ENCODE measurements at regions not wholly inside any gene's neighbourhood (a gene's known extent, or its start where the extent isn't known, plus 50 kb on each side); places are given as distances from the start of the nearest gene placed in this dataset.

DNA sequence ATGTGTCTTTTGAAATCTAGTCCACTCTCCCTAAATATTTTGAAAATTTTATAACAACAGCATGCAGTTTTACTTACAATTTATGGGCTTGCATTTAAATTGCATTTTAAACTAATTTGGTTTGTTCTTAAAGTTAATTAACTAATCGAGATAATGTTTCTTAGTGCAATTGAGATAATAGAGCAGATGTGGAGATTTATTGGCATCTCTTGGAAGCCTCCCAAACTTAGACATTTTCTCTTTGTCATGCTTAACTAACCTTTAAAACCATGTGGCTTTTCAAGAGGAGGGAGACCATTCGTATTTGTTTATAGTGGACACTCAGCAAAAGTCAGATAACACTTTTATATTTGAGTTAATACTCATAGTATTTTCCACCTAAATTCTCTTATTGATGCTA is 887.0 kb upstream of the CELF2 start:
- no peak for DNase-seq

DNA sequence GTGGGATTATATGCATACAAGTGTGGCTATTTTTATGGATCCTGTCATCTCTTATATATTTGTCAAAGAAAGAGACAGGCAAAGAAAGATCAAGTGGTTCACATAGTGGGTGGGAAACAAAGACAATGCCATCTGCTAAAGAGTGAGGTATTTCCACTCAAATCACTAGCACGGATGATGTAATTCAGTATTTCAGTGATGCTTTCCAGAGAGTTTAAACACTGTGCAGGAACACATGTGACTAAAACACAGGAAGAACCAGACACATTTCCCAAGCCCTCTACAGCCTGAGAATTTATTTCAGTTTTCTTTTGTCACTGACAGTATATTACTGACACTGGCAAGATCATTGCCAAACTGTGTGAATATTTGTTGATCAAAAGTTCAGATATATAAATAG is 885.7 kb upstream of the CELF2 start:
- no peak for DNase-seq

DNA sequence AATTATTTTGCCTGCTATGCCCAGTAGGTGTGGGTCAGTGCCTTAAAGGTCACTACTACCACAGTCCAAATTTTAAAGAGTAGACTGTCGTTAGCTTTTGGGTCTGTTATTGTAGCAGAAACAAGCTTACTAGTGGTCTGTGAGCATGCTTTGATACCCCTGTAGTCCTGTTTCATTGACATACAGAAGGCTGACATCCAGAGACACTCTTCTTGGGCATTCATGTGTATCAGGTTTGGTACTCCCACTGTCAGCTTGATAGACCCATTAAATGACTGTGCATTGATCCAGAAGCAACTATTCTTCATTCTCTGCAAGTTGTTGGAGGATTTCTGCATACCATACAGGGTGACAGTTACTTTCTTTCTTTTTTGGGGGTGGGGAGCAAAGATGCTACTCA is 884.4 kb upstream of the CELF2 start:
- DNase-seq = no peak

DNA sequence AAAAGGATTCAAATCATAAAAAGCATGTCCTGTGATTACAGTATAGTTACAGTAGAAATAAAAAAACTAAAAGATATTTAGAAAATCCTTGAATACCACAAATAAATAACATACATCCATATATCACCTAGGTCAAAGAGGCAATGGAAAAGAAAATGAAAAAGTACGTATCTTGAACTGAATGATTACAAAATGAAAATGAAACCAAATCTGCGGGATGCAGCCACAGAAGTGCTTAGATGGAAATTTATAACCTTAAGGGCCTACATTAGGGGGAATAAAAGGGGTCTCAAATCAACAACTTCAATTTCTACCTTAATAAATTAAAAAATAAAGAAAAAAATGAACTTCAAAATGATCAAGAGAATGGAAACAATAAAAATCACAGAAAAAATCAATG is 879.0 kb upstream of the CELF2 start:
- DNase-seq = no peak

DNA sequence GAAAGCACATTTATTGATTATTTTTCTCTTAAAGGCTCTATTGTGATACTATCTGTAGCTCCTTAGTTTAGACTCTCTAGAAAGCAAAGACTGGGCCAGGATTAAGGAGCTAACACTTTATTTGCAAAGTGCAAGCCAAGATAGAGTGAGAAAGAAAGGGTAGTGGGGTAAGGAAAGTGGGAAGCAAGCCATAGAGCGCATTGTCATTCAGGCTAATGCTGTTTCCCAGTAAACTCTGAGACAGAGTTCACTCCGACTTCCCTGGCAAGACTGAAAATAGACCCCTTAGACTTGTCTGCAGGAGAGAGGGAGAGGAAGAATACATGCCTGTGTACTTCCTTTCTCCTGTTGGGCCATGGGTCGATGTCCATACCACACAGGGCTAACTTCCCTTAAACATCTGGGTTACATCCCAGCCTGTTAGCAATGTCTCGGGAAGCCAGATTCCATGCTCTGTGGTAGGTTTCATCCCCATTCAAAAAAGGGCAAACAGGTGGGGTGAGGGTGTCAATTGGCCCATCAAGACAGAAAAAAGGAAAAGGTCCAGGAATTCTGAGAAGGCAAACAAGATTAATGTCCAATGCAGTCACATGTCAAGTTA is 875.8 kb upstream of the CELF2 start:
- no peak for DNase-seq

- no peak for DNase-seq
Measured at GRCh38 chr10:10146604-10147003, 871.1 kb upstream of the CELF2 start.

GRCh38 chr10:10149899-10150298 is 867.8 kb upstream of the CELF2 start:
- no peak for DNase-seq

GRCh38 chr10:10156917-10157600 is 860.6 kb upstream of the CELF2 start:
- DNase-seq = no peak

DNA sequence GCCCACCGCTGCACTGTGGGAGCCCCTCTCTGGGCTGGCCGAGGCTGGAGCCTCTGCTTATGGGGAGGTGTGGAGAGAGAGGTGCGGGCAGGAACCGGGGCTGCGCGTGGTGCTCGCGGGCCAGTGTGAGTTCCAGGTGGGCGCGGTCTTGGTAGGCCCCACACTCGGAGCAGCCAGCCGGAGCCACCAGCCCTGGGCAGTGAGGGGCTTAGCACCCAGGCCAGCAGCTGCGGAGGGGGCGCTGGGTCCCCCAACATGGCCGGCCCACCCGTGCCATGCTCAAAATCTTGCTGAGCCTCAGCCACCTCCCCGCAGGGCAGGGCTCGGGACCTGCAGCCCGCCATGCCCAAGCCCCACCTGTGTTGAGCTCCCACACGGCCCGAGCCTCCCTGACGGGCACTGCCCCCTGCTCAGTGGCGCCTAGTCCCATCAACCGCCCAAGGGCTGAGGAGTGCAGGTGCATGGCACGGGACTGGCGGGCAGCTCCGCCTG is 856.8 kb upstream of the CELF2 start:
- no peak for DNase-seq

DNA sequence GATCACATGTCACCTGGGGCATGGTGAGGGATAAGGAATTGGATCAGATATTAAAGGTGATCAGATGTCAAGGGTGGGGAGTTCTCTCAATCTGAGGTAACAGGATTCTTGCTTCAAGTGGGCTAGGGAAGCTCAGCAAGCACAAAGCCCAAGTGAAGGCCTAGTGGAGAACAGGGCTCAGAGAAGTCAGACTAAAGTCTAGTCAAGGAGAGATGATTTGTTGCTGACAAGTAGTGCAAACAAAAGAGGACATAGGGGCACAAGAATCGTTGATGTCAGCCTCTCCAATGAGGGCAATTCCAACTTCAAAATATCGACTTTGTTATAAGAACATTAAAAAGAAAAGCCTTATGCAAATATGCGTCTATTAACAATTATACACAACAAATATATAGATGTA is 852.8 kb upstream of the CELF2 start:
- no peak for DNase-seq

DNA sequence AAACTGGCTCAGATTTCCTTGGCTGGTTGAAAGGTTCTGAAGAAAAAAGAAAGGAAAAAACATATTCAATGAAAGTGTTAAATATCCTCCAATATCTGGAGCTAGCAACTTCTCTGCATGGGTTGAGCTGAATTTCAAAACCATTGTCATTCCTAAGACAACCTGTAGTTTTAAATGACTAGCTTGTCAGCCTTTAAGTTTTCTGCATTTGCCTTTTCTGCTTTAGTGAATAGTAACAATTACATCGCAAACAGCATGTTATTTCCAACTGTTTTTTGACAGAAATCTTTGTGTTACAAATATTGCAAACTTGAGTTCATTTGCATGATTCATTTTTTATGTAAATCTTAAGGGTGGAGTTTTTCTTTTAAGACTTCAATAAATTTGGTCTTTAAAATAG is 852.3 kb upstream of the CELF2 start:
- no peak for DNase-seq

DNA sequence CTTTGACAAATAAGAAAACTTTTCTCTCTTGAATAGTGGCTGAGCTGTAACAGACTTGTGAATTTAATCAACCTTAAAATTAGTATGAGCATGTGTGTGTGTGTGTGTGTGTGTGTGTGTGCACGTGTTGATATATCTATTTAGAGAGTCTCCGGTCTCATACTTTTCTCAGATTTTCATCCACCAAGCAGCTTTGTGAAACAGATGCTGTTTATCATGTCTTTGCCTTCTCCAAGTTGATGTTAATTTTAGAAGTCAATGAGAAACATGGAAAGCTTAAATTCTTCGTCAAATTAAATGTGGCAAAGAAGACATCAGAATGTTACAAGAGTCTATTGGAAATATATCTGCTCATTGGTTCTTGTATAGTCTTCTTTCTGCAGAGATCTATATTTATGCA is 839.2 kb upstream of the CELF2 start:
- DNase-seq = no peak

GRCh38 chr10:10193848-10194247 is 823.8 kb upstream of the CELF2 start:
- no peak for DNase-seq

GRCh38 chr10:10196701-10197100 is 821.0 kb upstream of the CELF2 start:
- no peak for DNase-seq

- no peak for DNase-seq
Measured at GRCh38 chr10:10197423-10197822, 820.2 kb upstream of the CELF2 start.

- no peak for DNase-seq
Measured at GRCh38 chr10:10198363-10198762, 819.3 kb upstream of the CELF2 start.

GRCh38 chr10:10204415-10204814 is 813.3 kb upstream of the CELF2 start:
- DNase-seq = no peak

- DNase-seq = no peak
Measured at GRCh38 chr10:10205906-10206305, 811.8 kb upstream of the CELF2 start.

DNA sequence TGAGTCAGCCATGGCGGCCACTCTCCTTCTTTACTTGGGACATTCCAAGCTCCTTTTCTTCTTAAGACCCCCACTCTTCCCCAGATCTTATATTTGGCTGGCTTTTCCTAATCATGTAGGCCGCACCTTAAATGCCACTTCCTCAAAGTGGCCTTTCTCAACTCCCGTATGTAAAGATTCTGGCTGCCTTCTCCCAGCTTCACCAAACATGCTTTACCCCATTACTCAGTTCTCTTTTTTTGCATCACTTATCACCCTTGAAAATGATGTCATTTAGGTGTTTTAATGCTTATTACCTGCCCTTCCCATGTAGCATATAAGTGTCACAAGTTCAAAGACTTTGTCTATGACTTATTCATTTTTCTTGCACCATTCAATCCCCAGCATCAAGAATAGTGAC is 810.1 kb upstream of the CELF2 start:
- DNase-seq = no peak

- DNase-seq = no peak
Measured at GRCh38 chr10:10208196-10208595, 809.5 kb upstream of the CELF2 start.

DNA sequence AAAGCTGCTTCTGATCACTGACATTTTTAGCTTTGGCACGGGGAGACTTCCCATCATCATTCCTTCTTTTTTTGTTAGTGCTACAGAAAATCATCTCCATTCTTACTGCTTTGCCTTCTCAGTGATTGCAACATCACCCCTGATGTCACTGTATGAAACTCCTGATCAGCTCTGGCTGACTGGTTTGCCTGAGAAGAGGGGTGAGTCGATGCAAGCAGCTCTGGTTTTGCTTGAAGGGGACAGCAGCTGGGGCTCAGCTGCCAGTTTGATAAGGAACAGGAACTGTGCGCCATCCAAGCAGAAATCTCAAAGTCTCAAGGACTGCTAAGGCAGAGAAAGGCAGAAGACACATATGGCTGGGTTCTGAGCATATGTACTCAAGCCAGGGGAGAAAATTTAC is 808.5 kb upstream of the CELF2 start:
- DNase-seq = no peak

- no peak for DNase-seq
Measured at GRCh38 chr10:10211409-10211808, 806.3 kb upstream of the CELF2 start.

DNA sequence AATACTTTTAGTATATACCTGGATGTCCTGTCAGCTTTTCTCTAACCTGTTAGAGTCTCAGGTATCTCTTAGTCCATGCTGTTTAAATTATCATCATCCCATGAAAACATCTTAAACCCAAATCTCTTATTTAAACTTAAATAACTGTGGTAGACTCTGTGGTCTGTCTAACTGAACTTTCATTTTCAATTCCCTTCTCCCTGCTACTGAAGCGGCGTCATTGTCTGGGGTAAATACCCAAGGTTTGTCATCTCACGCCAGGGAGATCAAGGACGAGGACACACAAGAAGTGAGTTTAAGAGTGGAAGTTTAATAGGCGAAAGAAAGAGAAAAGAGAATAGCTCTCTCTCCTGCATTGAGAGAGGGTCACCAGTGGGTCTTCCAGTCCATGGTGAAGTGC is 804.4 kb upstream of the CELF2 start:
- DNase-seq = no peak

DNA sequence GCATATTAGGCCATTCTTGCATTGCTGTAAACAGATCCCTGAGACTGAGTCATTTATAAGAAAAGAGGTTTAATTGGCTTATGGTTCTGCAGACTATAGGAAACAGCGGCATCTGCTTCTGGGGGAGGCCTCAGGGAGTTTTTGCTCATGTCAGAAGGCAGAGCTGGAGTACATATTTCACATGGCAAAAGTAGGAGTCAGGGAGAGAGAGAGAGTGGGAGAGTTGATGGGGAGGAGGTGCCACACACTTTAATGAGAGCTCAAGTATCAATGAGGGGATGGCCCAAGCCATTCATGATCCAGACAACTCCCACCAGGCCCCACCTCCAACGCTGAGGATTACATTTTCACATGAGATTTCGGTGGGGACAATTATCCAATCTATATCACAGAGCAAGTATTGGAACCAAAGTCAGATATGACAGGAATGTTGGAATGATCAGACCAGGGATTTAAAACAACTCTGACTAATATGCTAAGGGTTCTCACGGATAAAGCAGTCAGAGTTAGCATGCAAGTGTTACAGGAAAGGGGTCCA is 795.3 kb upstream of the CELF2 start:
- no peak for DNase-seq

DNA sequence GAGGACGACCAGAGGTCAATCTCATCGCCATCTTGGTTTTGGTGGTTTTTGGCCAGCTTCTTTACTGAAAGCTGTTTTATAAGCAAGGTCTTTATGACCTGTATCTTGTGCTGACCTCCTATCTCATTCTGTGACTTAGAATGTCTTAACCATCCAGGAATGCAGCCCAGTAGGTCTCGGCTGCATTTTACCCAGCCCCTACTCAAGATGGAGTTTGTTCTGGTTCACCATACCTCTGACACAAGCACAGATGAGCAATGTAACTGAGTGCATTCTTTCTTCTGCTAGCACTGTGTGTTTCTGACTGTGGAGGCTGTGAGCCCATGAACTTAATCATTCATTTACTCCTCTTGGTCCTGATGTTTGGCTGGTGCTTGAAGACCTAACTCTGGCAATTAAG is 794.5 kb upstream of the CELF2 start:
- no peak for DNase-seq
